LHCN-M2 (cell line): ENCODE measurements at regions not wholly inside any gene's neighbourhood (a gene's known extent, or its start where the extent isn't known, plus 50 kb on each side); places are given as distances from the start of the nearest gene placed in this dataset.

Experiments used
- DNase-seq: peaks from one replicate; pipeline ENCODE4 v3.0.0-alpha.2; 2012; ENCODE audit warnings: low read depth

DNA sequence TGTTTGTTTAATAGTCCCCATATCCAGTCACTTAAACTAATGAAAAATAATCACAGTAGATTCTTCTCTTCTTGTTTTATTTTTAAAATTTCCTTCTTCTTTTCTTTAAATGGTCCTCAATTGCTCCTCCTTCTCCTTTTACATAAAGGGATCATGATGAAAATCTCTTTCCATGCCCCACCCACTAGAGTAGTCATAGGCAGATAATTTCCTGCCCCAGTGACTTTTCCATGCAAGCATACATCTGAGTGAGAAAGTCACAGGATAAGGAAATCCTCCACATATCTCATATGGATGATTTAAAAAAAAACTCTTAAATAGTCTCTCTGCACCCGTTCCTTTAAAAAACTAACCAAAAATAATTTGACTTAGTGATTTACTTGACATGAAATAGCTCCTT is 552.3 kb upstream of the SETBP1 start:
- DNase-seq: no peak

GRCh38 chr18:44130376-44130942 is 550.2 kb upstream of the SETBP1 start:
- peak; percentile 54 for DNase-seq

DNA sequence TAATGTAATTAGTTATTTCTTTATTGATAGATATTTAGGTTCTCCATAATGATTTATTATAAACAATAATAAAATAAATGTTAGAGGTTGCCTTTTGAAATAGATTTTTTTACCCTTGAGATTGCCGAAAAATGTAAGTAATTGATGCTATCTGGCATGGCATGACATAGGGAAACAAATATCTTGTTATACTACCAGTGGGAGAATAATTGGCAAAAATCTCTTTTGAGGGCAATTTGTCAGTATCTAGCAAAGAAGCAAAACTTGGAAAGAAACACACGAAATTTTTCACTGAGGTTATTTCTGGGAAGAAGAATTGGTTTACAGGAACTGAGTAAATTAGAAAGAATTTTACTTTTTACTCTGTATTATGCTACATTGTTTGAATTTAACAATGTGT is 547.2 kb upstream of the SETBP1 start:
- no peak for DNase-seq

DNA sequence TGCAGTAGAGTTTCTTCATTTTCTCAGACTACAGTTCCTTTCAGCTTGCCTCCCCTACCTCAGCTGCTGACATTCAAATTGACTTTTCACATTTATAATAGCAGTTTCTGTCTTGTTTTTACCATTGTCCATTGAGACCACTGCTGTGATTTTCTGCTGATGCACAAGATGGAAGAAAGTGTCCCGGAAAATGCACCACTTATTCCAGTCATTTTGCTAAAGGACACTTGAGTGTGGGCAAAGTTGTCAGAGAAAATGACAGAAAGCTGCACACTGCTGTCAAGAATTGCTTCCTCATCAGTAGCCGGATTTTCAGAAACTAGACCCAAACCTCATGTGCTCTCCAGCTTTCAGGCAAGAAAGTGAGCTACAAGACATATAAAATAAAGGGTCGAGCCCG is 546.2 kb upstream of the SETBP1 start:
- DNase-seq: no peak

- no peak for DNase-seq
Measured at GRCh38 chr18:44135741-44136140, 544.9 kb upstream of the SETBP1 start.

DNA sequence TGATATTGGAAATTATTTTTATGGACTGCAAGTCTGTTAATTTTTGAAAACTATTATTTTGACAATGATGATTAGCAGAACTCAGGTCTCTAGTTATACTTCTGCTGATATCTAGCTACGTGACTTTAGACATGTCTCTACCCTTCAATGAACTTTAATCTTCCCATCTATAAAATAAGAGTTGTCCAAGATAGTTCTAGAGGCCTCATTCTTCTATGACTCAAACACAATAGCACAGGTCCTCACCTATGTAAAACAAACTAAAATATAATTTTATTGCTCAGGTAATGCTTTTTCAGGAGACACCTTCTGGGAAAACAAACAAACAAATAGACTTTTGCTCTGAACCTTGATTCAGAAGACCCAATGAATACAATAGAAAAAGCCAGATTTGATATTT is 544.4 kb upstream of the SETBP1 start:
- DNase-seq: no peak

GRCh38 chr18:44143072-44143471 is 537.6 kb upstream of the SETBP1 start:
- no peak for DNase-seq

- peak; percentile 78 for DNase-seq
Measured at GRCh38 chr18:44149706-44150105, 531.0 kb upstream of the SETBP1 start.

- DNase-seq: no peak
Measured at GRCh38 chr18:44153981-44154380, 526.7 kb upstream of the SETBP1 start.

GRCh38 chr18:44156126-44156525 is 524.6 kb upstream of the SETBP1 start:
- DNase-seq: no peak

GRCh38 chr18:44156776-44157335 is 523.8 kb upstream of the SETBP1 start:
- DNase-seq: no peak

DNA sequence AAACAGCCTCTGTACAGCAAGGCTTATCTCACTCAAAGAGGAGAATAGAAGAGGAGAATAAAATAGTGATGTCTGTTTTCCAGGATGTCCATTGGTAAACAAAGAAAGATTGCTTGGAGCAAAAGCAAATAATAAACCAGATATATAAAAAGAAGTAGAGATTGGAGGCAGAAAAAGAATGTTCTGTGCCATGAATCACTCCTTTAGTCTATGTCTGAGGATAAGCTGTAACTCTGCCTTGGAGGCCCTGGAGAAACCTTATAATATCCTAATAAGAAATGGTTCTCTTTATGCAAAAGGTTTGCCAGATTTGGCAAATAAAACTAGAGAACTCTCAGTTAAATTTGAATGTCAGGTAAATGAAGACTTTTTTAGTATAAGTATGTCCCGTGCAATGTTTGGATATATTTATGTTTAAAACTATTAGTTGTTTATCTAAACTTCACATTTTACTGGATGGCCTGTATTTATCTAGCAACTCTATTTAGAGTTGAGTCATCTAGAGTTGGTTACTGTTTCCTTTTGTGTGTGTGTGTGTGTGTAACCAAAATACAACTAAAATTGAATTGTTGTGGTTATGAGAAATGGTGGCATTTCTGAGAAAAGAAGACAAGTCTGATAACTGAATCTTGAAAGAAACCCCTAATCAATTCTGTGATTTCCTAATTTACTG is 510.3 kb upstream of the SETBP1 start:
- DNase-seq: peak; percentile 40

- DNase-seq: no peak
Measured at GRCh38 chr18:44171301-44171700, 509.4 kb upstream of the SETBP1 start.

- DNase-seq: no peak
Measured at GRCh38 chr18:44175891-44176290, 504.8 kb upstream of the SETBP1 start.

DNA sequence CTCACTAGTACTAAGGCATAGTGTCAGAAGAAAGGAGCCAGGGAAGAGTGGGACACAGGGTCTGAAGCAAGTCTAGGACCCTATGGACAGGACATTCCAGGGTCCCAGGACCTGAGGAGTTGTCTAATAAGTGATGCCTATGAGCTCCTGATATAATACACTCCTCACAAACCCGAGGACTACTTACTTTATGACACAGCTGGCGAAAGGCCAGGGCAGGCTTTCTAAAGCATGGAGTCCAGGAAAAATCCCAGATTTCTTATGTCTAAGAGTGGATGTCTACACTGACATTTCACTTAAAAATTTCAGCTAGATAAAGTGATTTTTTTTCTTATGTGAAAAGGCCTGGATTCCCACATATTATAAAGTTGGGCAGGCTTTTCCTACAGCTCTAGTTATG is 502.2 kb upstream of the SETBP1 start:
- peak; percentile 11 for DNase-seq

GRCh38 chr18:44179693-44180092 is 501.0 kb upstream of the SETBP1 start:
- DNase-seq: no peak

- DNase-seq: peak; percentile 15
Measured at GRCh38 chr18:44180683-44181082, 500.0 kb upstream of the SETBP1 start.

GRCh38 chr18:44181951-44182747 is 498.5 kb upstream of the SETBP1 start:
- no peak for DNase-seq

- DNase-seq: peak; percentile 7
Measured at GRCh38 chr18:44186001-44186400, 494.7 kb upstream of the SETBP1 start.

DNA sequence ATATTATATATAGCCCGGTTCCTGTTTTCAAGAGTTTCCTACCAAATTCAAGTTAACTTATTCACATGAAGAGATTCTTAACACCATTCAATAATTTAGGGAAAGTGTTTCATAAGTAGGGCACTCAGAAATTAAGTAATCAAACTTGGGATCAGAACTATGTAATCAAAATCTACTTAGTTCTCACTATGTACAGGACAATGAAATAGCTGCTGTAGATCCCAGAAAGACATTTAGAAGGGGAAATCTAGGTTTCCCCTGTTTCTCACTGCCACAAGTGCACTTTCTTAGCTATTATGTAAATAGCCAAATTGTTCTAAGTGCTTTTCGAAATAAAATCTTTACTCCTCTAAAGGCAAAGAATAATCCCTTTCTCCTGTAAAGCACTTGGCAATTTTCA is 493.6 kb upstream of the SETBP1 start:
- DNase-seq: no peak

GRCh38 chr18:44195394-44196140 is 485.1 kb upstream of the SETBP1 start:
- DNase-seq: no peak
